Epidermal melanocyte (primary cell): ENCODE measurements at regions not wholly inside any gene's neighbourhood (a gene's known extent, or its start where the extent isn't known, plus 50 kb on each side); places are given as distances from the start of the nearest gene placed in this dataset.

Source experiments
- DNase-seq: peaks from one replicate; pipeline ENCODE4 v3.0.0; 2011; ENCODE audit warnings: low spot score; ENCODE audit not compliant: insufficient read length

DNA sequence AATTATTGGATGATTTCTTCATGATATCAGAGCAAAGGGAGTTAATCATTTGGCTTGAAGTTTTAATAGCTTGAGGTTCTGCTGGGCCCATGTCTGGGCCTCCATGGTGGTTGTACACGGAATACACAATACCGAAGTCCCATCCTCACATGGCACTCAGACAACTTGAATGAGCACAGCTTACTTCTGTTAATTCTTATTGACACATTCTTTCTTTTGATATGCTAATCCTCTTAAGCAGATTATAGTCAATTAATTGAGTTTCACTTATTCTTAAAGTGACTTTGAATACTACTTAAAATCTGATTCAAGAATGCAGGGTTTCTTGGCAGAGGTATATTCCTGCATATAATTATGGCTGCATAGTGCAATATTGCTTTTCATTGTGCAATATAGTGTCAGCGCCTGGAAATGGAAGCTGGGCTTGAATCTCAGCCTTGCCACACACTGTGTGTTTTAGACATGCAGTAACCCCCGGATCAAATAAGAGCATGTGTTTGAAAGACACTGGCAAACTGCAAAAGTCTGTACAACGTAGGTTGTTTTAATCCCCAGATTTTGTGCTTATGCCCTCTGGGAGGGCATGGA lies 543.5 kb upstream of the ADARB2 start:
- DNase-seq: no peak

DNA sequence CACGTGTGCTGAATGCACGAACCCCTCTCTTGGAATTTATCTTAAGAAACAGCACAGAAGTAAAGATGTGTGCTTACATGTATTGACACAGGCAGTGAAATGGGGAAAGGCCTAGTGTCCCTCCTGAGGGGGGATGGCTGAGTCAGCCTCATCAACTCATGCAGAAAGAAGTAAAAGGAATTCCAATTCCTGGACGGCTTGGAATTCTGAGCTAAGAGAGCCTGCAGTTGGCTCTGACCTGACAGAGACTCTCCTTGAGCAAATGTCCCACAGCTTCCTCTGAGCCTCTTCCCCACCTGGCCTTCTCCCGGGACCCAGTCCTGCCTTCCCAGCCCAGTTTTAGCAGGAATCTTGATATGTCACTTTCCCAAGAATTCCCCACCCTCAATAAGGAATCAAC lies 542.4 kb upstream of the ADARB2 start:
- no peak for DNase-seq

DNA sequence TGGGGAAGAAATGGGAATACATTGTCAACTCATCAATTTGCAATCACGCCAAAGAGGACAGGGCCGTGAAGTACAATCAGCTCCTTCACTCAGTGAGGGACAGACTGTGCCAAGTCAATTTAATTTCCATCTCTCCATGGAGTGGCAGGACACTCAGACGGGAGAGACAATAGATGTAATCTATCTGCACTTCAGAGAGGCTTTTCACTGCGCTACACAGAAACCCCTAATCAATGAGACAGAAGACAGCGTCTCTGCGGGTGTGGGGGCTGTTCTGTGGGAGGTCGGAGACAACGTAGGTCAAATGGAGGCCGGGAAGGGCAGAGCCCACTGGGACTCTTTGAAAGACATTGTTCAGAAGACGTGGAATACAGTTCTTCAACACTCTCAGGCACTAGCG lies 541.0 kb upstream of the ADARB2 start:
- no peak for DNase-seq

DNA sequence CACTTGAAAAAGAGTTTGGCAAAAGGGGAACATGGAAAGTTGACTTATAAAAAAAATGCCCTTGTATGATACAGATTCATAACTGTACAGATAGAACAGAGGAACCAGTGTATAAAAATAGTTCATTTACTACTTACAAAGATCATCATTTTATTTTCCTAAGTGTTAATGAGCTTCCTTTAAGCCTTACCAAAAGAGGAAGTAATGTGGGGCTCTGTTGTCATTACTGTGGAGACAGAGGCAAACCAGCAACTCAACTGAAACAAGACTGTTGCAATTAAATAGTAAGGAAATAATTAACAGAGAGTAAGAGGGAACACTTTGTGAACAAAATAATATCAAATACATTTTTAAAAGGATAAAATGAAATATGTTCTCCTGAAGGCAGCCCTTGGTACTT lies 526.2 kb upstream of the ADARB2 start:
- DNase-seq: no peak

DNA sequence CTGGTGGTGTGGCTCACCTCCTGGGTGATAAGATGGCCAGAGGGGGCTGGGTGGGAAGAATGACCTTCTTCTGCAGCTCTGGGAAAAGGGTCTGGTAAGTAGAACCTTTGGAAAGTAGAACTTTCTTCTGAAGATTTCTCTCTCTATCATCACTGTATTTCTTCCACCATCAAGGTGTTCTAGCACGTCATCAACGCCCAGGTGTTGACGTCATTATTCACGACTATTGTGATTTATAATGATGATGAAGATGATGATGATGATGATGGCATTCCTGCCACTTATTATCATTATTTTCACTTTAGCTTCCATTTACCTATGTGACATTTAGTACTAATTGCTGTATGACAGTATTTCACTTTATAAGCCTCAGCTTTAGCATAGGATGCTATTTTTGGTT lies 525.6 kb upstream of the ADARB2 start:
- DNase-seq: no peak

DNA sequence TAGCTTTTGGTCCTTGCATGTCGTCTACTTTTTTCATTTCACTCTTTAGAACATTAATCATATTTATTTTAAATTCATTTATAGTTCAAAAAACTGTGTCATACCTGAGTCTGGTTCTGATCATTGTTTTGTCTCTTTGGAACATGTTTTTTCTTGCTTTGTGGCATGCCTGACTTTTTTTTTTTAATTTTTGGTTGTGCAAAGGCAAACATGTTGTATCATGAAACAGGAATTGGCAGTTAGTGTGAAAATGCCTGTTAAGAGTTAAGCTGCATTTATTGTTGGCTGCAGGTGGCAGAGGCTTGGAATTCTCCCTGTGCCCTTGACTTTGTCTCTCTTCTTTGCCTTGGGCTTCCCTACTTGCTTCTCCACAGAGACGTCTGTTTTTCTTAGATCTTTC lies 525.0 kb upstream of the ADARB2 start:
- no peak for DNase-seq

DNA sequence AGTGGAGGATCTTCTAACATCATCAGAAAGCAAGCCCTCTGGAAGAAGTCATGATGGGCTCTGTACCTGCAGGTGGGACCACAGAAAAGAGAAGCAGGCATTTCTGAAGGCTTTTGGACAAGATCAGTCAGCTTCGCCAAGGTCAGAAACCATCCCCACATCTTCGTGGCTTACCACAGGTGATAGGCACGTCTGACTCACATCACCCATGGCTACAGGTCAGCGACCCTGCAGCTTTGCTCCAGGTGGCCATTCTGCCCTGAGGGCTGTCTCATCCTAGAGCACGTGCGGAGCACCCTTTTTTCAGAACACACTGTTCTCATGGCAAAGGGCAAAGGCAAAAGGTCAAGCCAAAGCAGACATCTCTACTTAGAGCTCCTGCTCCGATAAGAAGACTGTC lies 518.9 kb upstream of the ADARB2 start:
- no peak for DNase-seq

DNA sequence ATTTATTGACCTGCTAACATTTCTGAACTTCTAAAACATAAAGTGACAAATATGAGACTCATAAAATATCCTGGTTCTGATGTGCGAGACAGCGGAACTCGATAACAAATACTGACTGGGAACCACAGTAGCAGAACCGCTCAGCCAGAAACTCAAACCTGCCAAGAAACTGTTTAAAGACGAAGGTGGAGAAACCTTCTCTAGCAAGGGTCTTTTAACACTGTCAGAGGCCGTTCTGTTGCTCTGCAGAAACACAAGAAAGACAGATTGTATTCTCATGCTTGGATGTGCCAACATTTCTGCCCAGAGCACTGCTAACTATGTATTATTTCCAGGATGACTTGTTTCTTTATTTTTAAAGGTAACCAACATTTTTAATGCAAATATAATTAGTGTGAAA lies 514.8 kb upstream of the ADARB2 start:
- DNase-seq: no peak

DNA sequence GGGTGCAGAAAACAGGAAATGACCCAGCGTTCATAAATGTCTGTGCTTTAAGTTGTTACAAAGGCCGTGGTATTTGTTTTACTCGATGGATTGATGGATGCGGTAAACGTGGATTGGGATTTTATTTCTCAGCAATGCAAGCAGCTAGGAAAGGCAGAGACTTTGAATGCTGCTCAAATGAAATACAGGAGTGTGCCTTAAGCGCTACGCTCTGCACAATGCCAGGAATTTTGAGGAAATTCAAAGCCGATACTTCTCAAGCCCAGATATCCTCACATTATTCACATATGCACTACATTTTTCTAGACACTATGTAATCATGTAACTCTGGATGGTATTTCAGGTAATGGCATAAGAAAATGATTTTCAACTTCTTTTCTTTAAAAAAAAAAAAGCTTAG lies 514.3 kb upstream of the ADARB2 start:
- no peak for DNase-seq

DNA sequence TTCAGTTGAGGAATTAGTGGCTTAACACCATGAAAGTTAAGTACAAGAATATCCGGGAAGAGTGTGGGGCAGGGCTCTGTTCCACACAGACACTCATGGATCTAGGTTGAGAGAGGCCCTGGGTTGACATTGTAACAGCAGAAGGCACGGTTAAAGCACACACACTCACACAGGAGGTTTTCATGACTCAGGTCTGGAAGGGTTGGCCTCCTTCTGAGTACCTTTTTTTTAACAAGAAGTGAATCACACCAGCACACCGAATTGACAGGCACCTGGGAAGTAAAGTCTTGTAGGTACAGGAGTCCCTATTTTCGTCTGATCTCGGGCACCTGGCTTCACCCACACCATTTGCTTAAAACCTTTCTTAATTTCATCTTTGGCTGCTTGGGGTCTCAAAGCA lies 509.4 kb upstream of the ADARB2 start:
- no peak for DNase-seq

DNA sequence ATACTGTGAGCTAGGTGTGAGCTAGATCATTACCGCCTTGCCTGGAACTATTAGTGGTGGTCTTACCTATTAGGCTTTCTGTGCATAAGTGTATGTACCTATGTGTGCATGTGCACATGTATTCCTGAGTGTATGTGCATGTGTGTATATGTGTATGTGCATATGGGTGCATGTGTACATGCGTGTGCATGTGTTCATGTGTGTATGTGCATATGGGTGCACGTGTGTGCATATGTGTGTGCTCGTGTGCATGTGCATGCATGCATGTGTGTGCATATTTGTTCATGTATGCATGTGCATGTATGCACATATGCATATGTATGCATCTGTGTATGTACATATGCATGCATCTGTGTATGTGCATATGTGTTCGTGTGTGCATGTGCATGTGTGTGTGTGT lies 508.3 kb upstream of the ADARB2 start:
- no peak for DNase-seq

DNA sequence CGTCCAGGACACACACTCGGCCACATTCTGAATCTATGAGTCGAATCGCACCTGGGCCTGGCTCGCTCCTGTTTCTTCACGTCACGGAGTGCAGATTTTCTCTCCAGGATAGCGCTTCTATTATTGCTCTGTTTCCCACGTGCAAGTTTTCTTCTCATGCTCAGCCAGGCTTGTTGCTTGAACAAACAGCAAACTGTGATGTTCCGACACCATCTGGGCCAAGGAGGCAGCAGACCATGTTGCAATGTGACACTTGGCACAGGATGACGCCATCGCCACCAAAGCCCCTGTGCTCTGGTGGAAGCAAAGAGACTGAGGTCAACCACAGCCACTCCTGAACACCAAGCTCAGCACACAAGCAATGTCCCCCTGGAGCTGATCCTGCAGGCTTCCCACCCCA lies 507.1 kb upstream of the ADARB2 start:
- no peak for DNase-seq

DNA sequence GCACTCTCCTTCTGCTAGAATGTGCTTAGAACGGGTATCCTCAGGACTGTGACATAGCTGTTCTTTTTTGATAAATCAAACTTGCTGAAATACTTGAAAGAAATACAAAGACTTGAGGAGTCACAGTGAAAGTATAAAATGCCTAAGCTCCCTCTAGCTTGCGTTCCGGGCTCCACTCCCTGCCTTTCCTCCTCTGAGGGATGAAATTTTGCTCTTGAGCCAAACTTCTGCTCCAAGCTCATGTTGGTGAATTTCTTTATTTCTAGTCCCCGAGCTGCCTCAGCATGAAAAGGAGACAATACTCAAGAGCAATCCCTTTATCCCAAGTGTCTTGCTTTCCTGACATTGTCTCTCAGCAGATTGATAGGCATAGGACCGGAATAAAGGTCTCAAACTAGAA lies 499.6 kb upstream of the ADARB2 start:
- DNase-seq: no peak

DNA sequence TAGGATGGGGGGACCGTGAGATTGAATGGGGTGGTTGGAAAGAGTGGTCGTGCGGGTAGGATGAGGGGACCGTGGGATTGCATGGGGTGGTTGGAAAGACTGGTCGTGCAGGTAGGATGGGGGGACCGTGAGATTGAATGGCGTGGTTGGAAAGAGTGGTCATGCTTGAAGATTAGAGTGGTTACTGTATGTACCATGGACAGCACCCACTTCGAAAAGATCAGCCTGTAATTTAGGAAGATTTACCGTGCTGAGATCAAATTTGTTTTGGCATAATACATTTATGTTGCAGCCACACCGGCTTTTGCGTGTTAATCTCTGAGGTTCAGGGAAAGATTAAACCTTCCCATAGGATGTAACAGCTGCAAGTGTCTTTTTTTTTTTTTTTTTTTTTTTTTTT lies 495.2 kb upstream of the ADARB2 start:
- DNase-seq: no peak

DNA sequence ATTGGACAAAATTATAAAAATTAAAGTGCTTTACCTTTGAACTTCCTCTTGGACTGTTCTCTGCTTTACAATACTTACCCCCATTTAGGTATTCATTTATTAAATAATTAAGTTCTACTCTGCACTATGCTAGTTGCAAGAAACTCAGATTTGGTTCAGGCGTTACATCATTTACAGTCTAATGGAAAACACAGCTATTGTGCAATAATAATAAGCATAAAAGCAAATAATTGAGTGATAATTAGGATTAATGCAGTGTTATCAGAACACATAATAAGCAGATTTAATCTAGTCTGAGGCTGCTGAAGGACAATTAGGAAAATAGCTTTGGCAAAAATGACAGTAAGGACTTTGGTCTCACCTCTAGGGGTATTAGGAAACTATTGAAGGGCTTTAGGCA lies 493.2 kb upstream of the ADARB2 start:
- DNase-seq: no peak

DNA sequence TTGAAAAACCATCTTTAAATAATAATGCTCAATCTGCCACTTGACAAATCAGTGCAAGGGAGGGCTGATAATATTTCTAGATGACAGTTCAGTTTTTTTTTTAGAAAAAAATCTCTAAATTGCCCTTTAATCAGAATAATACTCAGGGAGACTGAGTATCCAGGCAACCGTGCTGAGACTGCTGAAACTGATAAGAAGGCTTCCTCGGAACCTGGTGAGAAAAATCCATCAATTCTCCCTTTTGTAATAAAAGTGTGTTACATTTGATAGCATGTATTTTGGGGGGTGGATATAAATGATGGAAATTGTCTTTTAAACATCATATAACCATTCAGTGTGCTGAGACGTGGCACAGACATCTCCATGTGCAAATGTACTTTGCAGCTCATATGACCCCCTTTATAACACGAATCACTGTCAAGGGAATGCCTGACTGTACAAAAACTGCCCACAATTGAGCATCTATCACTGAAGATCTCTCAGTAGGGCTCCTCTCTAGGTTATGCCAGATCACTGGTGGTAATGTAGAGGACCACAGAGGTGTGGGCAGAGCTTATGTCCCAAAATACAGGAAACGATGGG lies 491.1 kb upstream of the ADARB2 start:
- DNase-seq: no peak

DNA sequence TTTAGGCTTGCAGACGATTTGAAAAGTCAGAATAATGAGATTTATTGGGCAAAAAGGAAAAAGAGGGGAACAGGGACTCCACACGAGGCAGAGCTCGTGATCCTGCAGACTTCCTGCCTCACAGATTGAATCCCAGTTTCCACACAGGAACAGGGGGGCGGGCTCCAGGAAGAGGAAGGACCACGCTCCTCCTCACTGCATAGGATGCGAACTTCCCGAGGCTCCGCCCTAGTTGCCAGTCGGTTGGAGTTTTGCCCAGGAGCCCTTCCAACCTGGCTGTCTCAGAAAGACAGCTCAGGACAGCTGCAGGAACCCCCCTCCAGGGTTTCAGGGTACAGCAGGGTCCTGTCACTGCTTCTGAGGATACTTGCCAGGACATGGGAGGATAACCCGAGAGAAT lies 488.3 kb upstream of the ADARB2 start:
- no peak for DNase-seq

DNA sequence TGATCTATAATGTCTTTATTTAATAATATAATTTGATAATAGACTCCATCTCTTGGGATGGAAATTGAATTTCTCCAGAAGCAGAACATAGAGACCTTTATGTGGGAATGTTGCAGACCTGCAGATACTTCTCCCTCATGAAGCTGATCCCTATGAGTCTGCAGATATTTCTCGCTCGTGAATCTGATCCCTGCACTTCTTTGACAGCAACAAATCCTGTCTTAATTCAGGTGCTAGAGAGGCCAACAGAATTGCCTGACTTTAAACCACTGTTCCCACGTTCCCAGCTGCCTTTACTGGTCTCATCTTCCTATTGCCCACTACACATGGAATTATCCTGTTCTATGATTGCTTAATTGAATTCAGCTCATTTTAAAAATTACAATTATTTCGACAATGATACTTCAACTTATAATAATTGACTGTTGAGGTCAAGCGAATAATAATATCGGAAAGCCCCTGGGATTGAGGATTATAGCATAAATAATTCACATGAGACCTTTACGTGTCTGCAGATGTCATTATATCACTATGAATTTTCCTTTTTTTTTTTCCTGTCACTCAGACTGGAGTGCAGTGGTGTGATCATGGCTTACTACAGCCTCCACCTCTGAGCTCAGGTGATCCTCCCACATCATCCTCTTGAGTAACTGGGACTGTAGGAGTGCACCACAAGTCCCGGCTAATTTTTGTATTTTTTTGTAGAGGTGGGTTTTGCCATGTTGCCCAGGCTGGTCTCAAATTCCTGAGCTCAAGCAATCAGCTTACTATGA lies 486.4 kb upstream of the ADARB2 start:
- DNase-seq: no peak

DNA sequence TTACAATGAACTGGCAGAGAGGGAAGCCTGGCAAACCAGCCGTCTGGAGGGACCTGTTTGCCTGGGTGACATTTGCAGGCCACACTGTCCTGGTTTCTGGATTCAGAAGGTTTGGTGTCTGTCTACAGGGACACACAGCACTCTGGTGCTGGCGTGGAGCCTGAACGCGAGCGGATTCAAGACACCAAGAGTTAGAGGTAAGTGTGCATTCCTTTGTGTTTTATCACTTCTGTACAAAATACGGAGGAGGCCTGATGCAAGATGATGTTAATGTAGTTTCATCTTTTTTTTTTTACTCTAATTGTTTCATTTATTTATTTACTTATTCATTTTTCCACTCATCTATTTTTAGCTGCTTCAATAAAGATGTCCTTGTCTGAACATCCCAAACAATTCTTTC lies 485.3 kb upstream of the ADARB2 start:
- DNase-seq: no peak

DNA sequence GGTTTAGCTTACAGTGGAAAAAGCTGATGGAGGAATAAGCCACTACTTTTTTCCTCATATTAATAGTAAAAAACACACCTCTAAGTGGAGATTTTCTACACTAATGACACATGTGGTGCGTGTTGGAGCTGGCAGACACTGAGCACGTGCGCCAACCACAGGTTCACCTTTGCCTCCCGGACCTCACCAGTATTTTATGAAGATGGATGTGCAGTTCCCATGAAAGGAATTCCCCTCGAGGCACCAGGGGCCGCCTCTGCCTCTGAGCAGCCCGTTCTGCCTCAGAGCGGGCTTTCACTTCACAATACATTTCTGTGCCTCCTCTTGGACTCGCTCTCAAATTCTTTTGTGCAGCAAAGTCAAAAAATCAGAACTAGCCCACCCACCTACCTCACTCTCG lies 477.5 kb upstream of the ADARB2 start:
- DNase-seq: no peak

DNA sequence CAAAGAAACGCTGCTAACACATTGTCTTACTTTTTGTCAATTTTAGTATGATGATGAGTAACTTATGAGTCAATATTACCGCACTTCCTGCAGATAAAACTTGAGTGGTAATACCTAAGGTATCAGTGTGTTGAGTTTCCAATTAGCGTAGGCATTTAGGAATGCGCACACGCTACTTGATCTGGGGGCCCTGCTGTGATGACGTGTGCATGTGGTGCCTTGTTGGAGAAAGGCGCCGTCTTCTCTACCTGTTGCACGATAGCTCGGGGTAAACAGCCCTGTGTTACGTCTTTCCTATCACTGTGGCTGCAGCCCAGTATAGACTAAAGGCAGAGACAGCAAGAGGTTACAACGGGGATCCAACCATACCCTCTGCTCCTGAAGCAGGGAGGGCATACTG lies 476.8 kb upstream of the ADARB2 start:
- DNase-seq: no peak

DNA sequence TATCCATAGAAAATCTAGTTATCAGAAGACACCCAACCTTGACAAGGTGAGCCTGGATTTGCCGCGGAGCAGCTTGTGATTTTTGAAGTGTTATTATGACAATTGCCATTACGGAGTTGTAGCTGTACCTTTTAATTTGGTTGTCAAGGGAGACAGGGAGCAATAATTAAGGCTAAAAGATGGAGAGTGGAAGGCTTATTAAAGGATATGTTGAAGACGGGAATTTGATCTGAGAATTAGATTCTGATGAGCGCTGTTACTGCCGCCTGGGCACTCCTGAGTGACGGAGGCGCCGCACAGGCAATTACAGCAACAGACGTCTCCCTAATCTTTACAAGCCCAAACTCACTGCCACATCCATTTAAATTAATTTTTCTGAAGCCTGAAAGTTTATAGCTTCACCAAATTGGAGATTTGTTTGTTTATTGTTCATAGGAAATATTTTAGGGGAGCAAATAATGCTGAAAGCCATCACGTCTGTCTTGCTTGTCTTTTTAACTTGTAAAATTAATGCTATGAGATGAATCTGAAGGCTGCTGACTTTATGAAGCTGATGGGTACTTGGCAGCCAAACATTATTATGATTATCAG lies 475.0 kb upstream of the ADARB2 start:
- DNase-seq: no peak

DNA sequence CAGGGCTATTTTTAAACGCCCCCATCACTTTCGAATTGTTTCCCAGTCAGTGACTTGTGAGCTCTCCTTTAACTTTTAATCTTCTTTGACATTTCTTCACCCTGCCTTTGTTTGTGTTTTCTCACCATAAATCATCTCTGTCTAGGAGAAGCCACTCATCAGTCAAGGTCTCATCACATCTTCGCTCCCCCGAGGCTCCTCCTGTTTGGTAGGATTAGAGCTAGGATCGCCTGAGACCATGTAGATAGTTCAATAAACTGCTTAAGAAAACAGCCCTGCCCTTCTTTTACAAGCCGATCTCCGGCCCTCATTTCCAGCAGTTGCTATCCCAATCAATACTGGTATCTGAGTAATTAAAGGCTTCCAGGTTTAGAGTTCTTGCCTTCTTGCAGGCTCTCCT lies 472.8 kb upstream of the ADARB2 start:
- DNase-seq: no peak
